HCT116 (cell line): ENCODE measurements at regions not wholly inside any gene's neighbourhood (a gene's known extent, or its start where the extent isn't known, plus 50 kb on each side); places are given as distances from the start of the nearest gene placed in this dataset.

ENCODE experiments used
- ATAC-seq: fragments of 200-7000 bp; cut with Tn5 transposase; 2 replicates; pipeline ENCODE4 v1.9.1; 2020; ENCODE audit warnings: mild to moderate bottlenecking, moderate library complexity
- BruUV-seq: library from RNA; stranded (reverse); fragments of 400-500 nt; replicated peaks from 2 replicates; lab custom pipeline; 2021; lab: Mats Ljungman, UMichigan
- CTCF ChIA-PET: fragments of 300-600 bp; sonication (Branson Sonifier 250); formaldehyde crosslinking; loops from one replicate; lab custom pipeline; 2021; ENCODE audit warnings: antibody characterized with exemption; lab: Charles Lee
- POLR2A ChIA-PET: fragments of 300-600, 350-600 bp; sonication (Branson Sonifier 250); formaldehyde crosslinking; loops from one replicate; lab custom pipeline; 2021; ENCODE audit warnings: antibody characterized with exemption; lab: Charles Lee
- RAD21 ChIA-PET, 2 experiments: fragments of 300-600 bp; sonication (Branson Sonifier 250); formaldehyde crosslinking; loops; one replicate each; lab custom pipeline; 2023; ENCODE audit warnings: low total read pairs in 2 of 2; ENCODE audit not compliant: uncharacterized antibody in 2 of 2, unreplicated experiment in 2 of 2, low non-redundant PET in 1 of 2; lab: Charles Lee
- DNase-seq: peaks from one replicate; pipeline ENCODE4 v3.0.0-alpha.2; 2010; ENCODE audit warnings: low read depth, low spot score
- H2AFZ ChIP-seq: fragments of 200-600 bp; shearing (Covaris generic), sonication (generic); 2 replicates; pipeline ENCODE4 v1.6.1; 2017; ENCODE audit warnings: low read depth, mixed run types, mixed read lengths, antibody characterized with exemption, low read length; ENCODE audit not compliant: poor library complexity, severe bottlenecking
- H3K27ac ChIP-seq: 2 replicates; pipeline ENCODE4 v1.5.1; 2012; ENCODE audit warnings: low read depth, low read length
- H3K27me3 ChIP-seq: fragments of 200-600 bp; sonication (generic); 2 replicates; pipeline ENCODE4 v1.6.1; 2016; ENCODE audit warnings: mixed run types, low read length, mixed read lengths; ENCODE audit not compliant: insufficient read depth
- H3K36me3 ChIP-seq, 2 experiments: fragments of 200-500 bp in 1 of 2; fragments of 200-600 bp in 1 of 2; sonication (Bioruptor generic) in 1 of 2; sonication (generic) in 1 of 2; 2 replicates each; pipeline versions ENCODE4 v1.5.1 to v1.6.1; 2014 to 2016; ENCODE audit warnings: low read length in 2 of 2, inconsistent platforms in 1 of 2, mixed read lengths in 1 of 2, mixed run types in 1 of 2; ENCODE audit not compliant: insufficient read depth in 2 of 2, control insufficient read depth in 1 of 2
- H3K4me1 ChIP-seq, 2 experiments: fragments of 200-600 bp in 1 of 2; sonication (generic) in 1 of 2; 2 replicates each; pipeline versions ENCODE4 v1.5.1 to v1.6.1; 2012 to 2017; ENCODE audit warnings: low read length in 2 of 2, inconsistent platforms in 1 of 2, mild to moderate bottlenecking in 1 of 2, mixed read lengths in 1 of 2, mixed run types in 1 of 2, moderate library complexity in 1 of 2; ENCODE audit not compliant: insufficient read depth in 2 of 2, control insufficient read depth in 1 of 2
- H3K4me2 ChIP-seq: fragments of 200-600 bp; sonication (generic); 2 replicates; pipeline ENCODE4 v1.6.1; 2017; ENCODE audit warnings: mixed run types, low read length, mixed read lengths
- H3K4me3 ChIP-seq, 2 experiments: fragments of 200-600 bp in 1 of 2; sonication (generic) in 1 of 2; replicated peaks in 1 of 2; 2 replicates each; pipeline ENCODE4 v1.5.1; 2011 to 2016; ENCODE audit warnings: low read length in 2 of 2, control low read depth in 1 of 2, low read depth in 1 of 2, mild to moderate bottlenecking in 1 of 2, mixed read lengths in 1 of 2, mixed run types in 1 of 2
- H3K79me2 ChIP-seq: fragments of 200-600 bp; sonication (generic); 2 replicates; pipeline ENCODE4 v1.6.1; 2017; ENCODE audit warnings: mild to moderate bottlenecking, mixed run types, low read length, moderate library complexity, mixed read lengths; ENCODE audit not compliant: insufficient read depth
- H3K9ac ChIP-seq: fragments of 200-600 bp; sonication (generic); 2 replicates; pipeline ENCODE4 v1.6.1; 2016; ENCODE audit warnings: low read length, mixed read lengths
- H3K9me2 ChIP-seq: fragments of 200-600 bp; sonication (generic), shearing (Covaris generic); 2 replicates; pipeline ENCODE4 v1.6.1; 2017; ENCODE audit warnings: mixed run types, mild to moderate bottlenecking, moderate library complexity; ENCODE audit not compliant: insufficient read depth
- H3K9me3 ChIP-seq, 2 experiments: fragments of 200-500 bp in 1 of 2; fragments of 200-600 bp in 1 of 2; sonication (Bioruptor generic) in 1 of 2; sonication (generic) in 1 of 2; 2 replicates each; pipeline ENCODE4 v1.6.1; 2014 to 2017; ENCODE audit warnings: low read length in 2 of 2, mixed read lengths in 2 of 2, inconsistent platforms in 1 of 2, low read depth in 1 of 2, mild to moderate bottlenecking in 1 of 2, mixed run types in 1 of 2, moderate library complexity in 1 of 2; ENCODE audit not compliant: control insufficient read depth in 1 of 2, insufficient read depth in 1 of 2
- H4K20me1 ChIP-seq: fragments of 200-600 bp; sonication (generic), shearing (Covaris generic); 2 replicates; pipeline ENCODE4 v1.6.1; 2017; ENCODE audit warnings: mixed run types, mild to moderate bottlenecking, moderate library complexity; ENCODE audit not compliant: insufficient read depth
- CBX3 ChIP-seq: IDR thresholded peaks from 2 replicates; pipeline ENCODE4 v1.6.1; 2012; ENCODE audit warnings: low read depth
- CEBPB ChIP-seq: IDR thresholded peaks from 2 replicates; pipeline ENCODE4 v1.6.1; 2012; ENCODE audit warnings: low read depth
- CTCF ChIP-seq, 3 experiments: fragments of 200-600 bp in 1 of 3; sonication (generic) in 1 of 3; IDR thresholded peaks in 2 of 3; conservative IDR thresholded peaks in 1 of 3; 2 replicates each; pipeline ENCODE4 v1.5.1; 2012 to 2017; ENCODE audit warnings: low read depth in 2 of 3, low read length in 2 of 3, antibody characterized with exemption in 1 of 3, borderline replicate concordance in 1 of 3, control low read depth in 1 of 3, mild to moderate bottlenecking in 1 of 3, mixed read lengths in 1 of 3, mixed run types in 1 of 3, moderate library complexity in 1 of 3; ENCODE audit not compliant: insufficient read depth in 1 of 3
- ELF1 ChIP-seq: IDR thresholded peaks from 2 replicates; pipeline ENCODE4 v1.6.1; 2012; ENCODE audit warnings: low read depth, borderline replicate concordance
- EZH2 ChIP-seq: fragments of 200-600 bp; sonication (generic); IDR thresholded peaks from 2 replicates; pipeline ENCODE4 v1.6.1; 2017; ENCODE audit warnings: antibody characterized with exemption, mixed run types
- EZH2phosphoT487 ChIP-seq: fragments of 200-600 bp; IDR thresholded peaks from 2 replicates; pipeline ENCODE4 v1.6.1; 2018; ENCODE audit warnings: antibody characterized with exemption, borderline replicate concordance
- FOSL1 ChIP-seq: IDR thresholded peaks from 2 replicates; pipeline ENCODE4 v1.6.1; 2012; ENCODE audit warnings: low read depth
- JUND ChIP-seq: IDR thresholded peaks from 2 replicates; pipeline ENCODE4 v1.6.1; 2012
- MAX ChIP-seq: IDR thresholded peaks from 2 replicates; pipeline ENCODE4 v1.6.1; 2012
- POLR2AphosphoS5 ChIP-seq: IDR thresholded peaks from 2 replicates; pipeline ENCODE4 v1.6.1; 2011; ENCODE audit warnings: mild to moderate bottlenecking, low read depth, low read length, moderate library complexity
- RAD21 ChIP-seq: IDR thresholded peaks from 2 replicates; pipeline ENCODE4 v1.6.1; 2012; ENCODE audit warnings: low read depth, mild to moderate bottlenecking
- SIN3A ChIP-seq: IDR thresholded peaks from 2 replicates; pipeline ENCODE4 v1.6.1; 2012; ENCODE audit warnings: low read depth
- SP1 ChIP-seq: IDR thresholded peaks from 2 replicates; pipeline ENCODE4 v1.6.1; 2012; ENCODE audit warnings: low read depth
- SRF ChIP-seq: IDR thresholded peaks from 2 replicates; pipeline ENCODE4 v1.6.1; 2012; ENCODE audit warnings: low read depth
- TCF7L2 ChIP-seq: IDR thresholded peaks from 2 replicates; pipeline ENCODE4 v1.7.0; 2011; ENCODE audit warnings: borderline replicate concordance, inconsistent platforms; ENCODE audit not compliant: insufficient read depth, insufficient read length; ENCODE audit errors: extremely low read depth
- YY1 ChIP-seq: IDR thresholded peaks from 2 replicates; pipeline ENCODE4 v1.6.1; 2011; ENCODE audit warnings: low read length, low read depth, moderate library complexity, mild to moderate bottlenecking; ENCODE audit not compliant: insufficient replicate concordance; ENCODE audit errors: extremely low read depth
- ZFX ChIP-seq: fragments of 450-650 bp; IDR thresholded peaks from 2 replicates; pipeline ENCODE4 v1.6.1; 2017
- ZNF274 ChIP-seq: fragments of 200-500 bp; sonication (Bioruptor generic); IDR thresholded peaks from 2 replicates; pipeline ENCODE4 v1.6.1; 2014; ENCODE audit warnings: mild to moderate bottlenecking, low read depth, low read length, inconsistent platforms
- intact Hi-C: fragments of 100-400 bp; cut with micrococcal nuclease; formaldehyde crosslinking; loops from 2 replicates; pipeline ENCODE4 v1.10.0; 2022
- TF ChIP-seq, protein P1 (sequence below): IDR thresholded peaks from 2 replicates; pipeline ENCODE4 v1.6.1; 2012
- TF ChIP-seq, protein P2 (sequence below): IDR thresholded peaks from 2 replicates; pipeline ENCODE4 v1.6.1; 2011; ENCODE audit warnings: mild to moderate bottlenecking, low read length, moderate library complexity; ENCODE audit not compliant: insufficient replicate concordance; ENCODE audit errors: extremely low read depth

- Histone ChIP-seq H3K36me3 (no peaks in the 10 kb centered on the region), H3K4me3 (no peak overlapping the region), H3K9me3 (no peaks in the 10 kb centered on the region), H3K4me1 (peaks cover 0 to 3% of the 10 kb centered on the region in 2 experiments; a peak in 1 of 4 replicates), H4K20me1 (no peaks in the 10 kb centered on the region), H3K27me3 (no peaks in the 10 kb centered on the region), H2AFZ (no peak overlapping the region), H3K79me2 (no peaks in the 10 kb centered on the region), H3K4me2 (no peak overlapping the region), H3K27ac (no peak overlapping the region), H3K9ac (no peak overlapping the region), H3K9me2 (no peaks in the 10 kb centered on the region)
- DNase-seq (no peak), ATAC-seq (no peak)
- ChIA-PET CTCF (no interaction called here), RAD21 (no interaction called here), POLR2A (no interaction called here)
- BruUV-seq, result no TSS peak
- intact Hi-C loops, result no loop called here
- TF ChIP-seq CEBPB (no peak), EZH2phosphoT487 (no peak), JUND (no peak), TCF7L2 (no peak), CTCF (IDR thresholded peaks at IDR 0.05 in 2 of 3, conservative IDR thresholded peaks at IDR 0.05 in 1 of 3; ENCODE audit: borderline replicate concordance in 1 of 3, insufficient read depth in 1 of 3, low read depth in 2 of 3, low read length in 2 of 3) (no peak), ZNF274 (no peak), MAX (no peak), FOSL1 (no peak), POLR2AphosphoS5 (no peak), CBX3 (no peak), SP1 (no peak), SRF (no peak), ELF1 (no peak), RAD21 (no peak), ZFX (no peak), YY1 (no peak), EZH2 (no peak), SIN3A (no peak)
- TF ChIP-seq, protein P1, sequence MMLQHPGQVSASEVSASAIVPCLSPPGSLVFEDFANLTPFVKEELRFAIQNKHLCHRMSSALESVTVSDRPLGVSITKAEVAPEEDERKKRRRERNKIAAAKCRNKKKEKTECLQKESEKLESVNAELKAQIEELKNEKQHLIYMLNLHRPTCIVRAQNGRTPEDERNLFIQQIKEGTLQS, result no peak
- TF ChIP-seq, protein P2, sequence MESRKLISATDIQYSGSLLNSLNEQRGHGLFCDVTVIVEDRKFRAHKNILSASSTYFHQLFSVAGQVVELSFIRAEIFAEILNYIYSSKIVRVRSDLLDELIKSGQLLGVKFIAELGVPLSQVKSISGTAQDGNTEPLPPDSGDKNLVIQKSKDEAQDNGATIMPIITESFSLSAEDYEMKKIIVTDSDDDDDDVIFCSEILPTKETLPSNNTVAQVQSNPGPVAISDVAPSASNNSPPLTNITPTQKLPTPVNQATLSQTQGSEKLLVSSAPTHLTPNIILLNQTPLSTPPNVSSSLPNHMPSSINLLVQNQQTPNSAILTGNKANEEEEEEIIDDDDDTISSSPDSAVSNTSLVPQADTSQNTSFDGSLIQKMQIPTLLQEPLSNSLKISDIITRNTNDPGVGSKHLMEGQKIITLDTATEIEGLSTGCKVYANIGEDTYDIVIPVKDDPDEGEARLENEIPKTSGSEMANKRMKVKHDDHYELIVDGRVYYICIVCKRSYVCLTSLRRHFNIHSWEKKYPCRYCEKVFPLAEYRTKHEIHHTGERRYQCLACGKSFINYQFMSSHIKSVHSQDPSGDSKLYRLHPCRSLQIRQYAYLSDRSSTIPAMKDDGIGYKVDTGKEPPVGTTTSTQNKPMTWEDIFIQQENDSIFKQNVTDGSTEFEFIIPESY, result no peak
These were observed 98.6 kb upstream of the TAB2 start for GRCh38 chr6:149218915-149219314.
